ENCODE measurements at regions not wholly inside any gene's neighbourhood (a gene's known extent, or its start where the extent isn't known, plus 50 kb on each side); places are given as distances from the start of the nearest gene placed in this dataset.

- no peak for DNase-seq
- no peaks in the 10 kb centered on the region for H3K9me3 ChIP-seq (ENCODE audit: control insufficient read depth in 1 of 2, insufficient read depth in 1 of 2, low read length in 2 of 2)
- Mint-ChIP-seq H3K9me3 (peaks cover 7% of the 10 kb centered on the region), H3K27me3 (no peaks in the 10 kb centered on the region), H3K4me1 (ENCODE audit: low read depth) (no peaks in the 10 kb centered on the region), H3K36me3 (ENCODE audit: low read depth) (no peaks in the 10 kb centered on the region), H3K27ac (no peak overlapping the region), H3K4me3 (no peak overlapping the region)
- ChIA-PET POLR2A (no interaction called here), CTCF (no interaction called here)
- H3K27ac ChIP-seq (ENCODE audit: low read depth in 1 of 2, low read length in 2 of 2) = no peak overlapping the region
- TF ChIP-seq, protein P1, sequence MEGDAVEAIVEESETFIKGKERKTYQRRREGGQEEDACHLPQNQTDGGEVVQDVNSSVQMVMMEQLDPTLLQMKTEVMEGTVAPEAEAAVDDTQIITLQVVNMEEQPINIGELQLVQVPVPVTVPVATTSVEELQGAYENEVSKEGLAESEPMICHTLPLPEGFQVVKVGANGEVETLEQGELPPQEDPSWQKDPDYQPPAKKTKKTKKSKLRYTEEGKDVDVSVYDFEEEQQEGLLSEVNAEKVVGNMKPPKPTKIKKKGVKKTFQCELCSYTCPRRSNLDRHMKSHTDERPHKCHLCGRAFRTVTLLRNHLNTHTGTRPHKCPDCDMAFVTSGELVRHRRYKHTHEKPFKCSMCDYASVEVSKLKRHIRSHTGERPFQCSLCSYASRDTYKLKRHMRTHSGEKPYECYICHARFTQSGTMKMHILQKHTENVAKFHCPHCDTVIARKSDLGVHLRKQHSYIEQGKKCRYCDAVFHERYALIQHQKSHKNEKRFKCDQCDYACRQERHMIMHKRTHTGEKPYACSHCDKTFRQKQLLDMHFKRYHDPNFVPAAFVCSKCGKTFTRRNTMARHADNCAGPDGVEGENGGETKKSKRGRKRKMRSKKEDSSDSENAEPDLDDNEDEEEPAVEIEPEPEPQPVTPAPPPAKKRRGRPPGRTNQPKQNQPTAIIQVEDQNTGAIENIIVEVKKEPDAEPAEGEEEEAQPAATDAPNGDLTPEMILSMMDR (IDR thresholded peaks at IDR 0.05) = no peak
- H3K4me1 ChIP-seq (ENCODE audit: insufficient read depth, low read length) = no peaks in the 10 kb centered on the region
- H3K36me3 ChIP-seq (ENCODE audit: insufficient read depth, low read length) = no peaks in the 10 kb centered on the region
- no peak for ATAC-seq (ENCODE audit: poor library complexity)
- intact Hi-C loops (cut with DNase I, micrococcal nuclease) = no loop called here
- H3K4me3 ChIP-seq (ENCODE audit: low read length) = no peak overlapping the region
- no peaks in the 10 kb centered on the region for H3K27me3 ChIP-seq (ENCODE audit: control insufficient read depth in 1 of 2, insufficient read depth in 2 of 2, low read length in 2 of 2)
Observed at GRCh38 chr5:60036192-60036938, 142.8 kb upstream of the PDE4D start.

DNA sequence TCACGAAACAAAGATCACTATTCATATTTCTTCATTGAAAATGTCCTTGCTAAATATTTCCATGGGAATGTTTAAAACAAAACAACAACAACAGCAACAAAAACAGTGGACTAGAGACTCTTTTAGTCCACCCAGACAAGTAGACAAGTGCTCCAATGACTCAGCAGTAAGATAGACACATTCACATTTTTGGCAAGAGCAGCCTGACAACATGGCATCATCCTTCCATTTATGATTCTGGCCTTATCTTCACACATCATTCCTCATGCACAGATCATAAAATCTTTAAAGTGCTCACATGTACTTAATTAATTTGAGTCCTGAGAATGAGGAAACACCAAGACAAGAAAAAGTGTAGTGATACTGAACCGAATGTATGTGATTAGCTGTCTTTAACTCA, 132.6 kb upstream of the PDE4D start:
- no peaks in the 10 kb centered on the region for H3K4me1 ChIP-seq (ENCODE audit: insufficient read depth, low read length)
- ATAC-seq (ENCODE audit: poor library complexity) (no peak), DNase-seq (no peak)
- H3K4me1 Mint-ChIP-seq (ENCODE audit: low read depth) = no peaks in the 10 kb centered on the region
- no peaks in the 10 kb centered on the region for H3K27me3 ChIP-seq (ENCODE audit: control insufficient read depth in 1 of 2, insufficient read depth in 2 of 2, low read length in 2 of 2)
- no peaks in the 10 kb centered on the region for H3K36me3 Mint-ChIP-seq (ENCODE audit: low read depth)
- no peaks in the 10 kb centered on the region for H3K27me3 Mint-ChIP-seq
- no peaks in the 10 kb centered on the region for H3K36me3 ChIP-seq (ENCODE audit: insufficient read depth, low read length)
- intact Hi-C loops (cut with DNase I, micrococcal nuclease) = no loop called here
- ChIA-PET POLR2A (no interaction called here), CTCF (no interaction called here)
- H3K27ac Mint-ChIP-seq = no peak overlapping the region
- H3K27ac ChIP-seq (ENCODE audit: low read depth in 1 of 2, low read length in 2 of 2) = no peak overlapping the region
- H3K9me3 Mint-ChIP-seq = no peaks in the 10 kb centered on the region
- H3K4me3 ChIP-seq (ENCODE audit: low read length) = no peak overlapping the region
- H3K9me3 ChIP-seq (ENCODE audit: control insufficient read depth in 1 of 2, insufficient read depth in 1 of 2, low read length in 2 of 2) = no peaks in the 10 kb centered on the region
- H3K4me3 Mint-ChIP-seq = no peak overlapping the region
- TF ChIP-seq, protein P1 (IDR thresholded peaks at IDR 0.05) = no peak

GRCh38 chr5:60024104-60024503, 130.6 kb upstream of the PDE4D start:
- H3K36me3 ChIP-seq (ENCODE audit: insufficient read depth, low read length) = no peaks in the 10 kb centered on the region
- intact Hi-C loops (cut with DNase I, micrococcal nuclease) = no loop called here
- H3K9me3 ChIP-seq (ENCODE audit: control insufficient read depth in 1 of 2, insufficient read depth in 1 of 2, low read length in 2 of 2) = no peaks in the 10 kb centered on the region
- DNase-seq (no peak), ATAC-seq (ENCODE audit: poor library complexity) (no peak)
- no peaks in the 10 kb centered on the region for H3K27me3 ChIP-seq (ENCODE audit: control insufficient read depth in 1 of 2, insufficient read depth in 2 of 2, low read length in 2 of 2)
- no peaks in the 10 kb centered on the region for H3K9me3 Mint-ChIP-seq
- no peaks in the 10 kb centered on the region for H3K4me1 Mint-ChIP-seq (ENCODE audit: low read depth)
- ChIA-PET POLR2A (no interaction called here), CTCF (no interaction called here)
- no peak overlapping the region for H3K4me3 Mint-ChIP-seq
- no peak overlapping the region for H3K27ac ChIP-seq (ENCODE audit: low read depth in 1 of 2, low read length in 2 of 2)
- no peaks in the 10 kb centered on the region for H3K4me1 ChIP-seq (ENCODE audit: insufficient read depth, low read length)
- H3K4me3 ChIP-seq (ENCODE audit: low read length) = no peak overlapping the region
- no peak overlapping the region for H3K27ac Mint-ChIP-seq
- no peaks in the 10 kb centered on the region for H3K36me3 Mint-ChIP-seq (ENCODE audit: low read depth)
- TF ChIP-seq, protein P1 (IDR thresholded peaks at IDR 0.05) = no peak
- no peaks in the 10 kb centered on the region for H3K27me3 Mint-ChIP-seq
